Kidney (tissue), 13 donors: ENCODE measurements at regions not wholly inside any gene's neighbourhood (a gene's known extent, or its start where the extent isn't known, plus 50 kb on each side); places are given as distances from the start of the nearest gene placed in this dataset.
A peak's percentile ranks its signal among the peaks of the same experiment; 100 is the strongest.

Experiments
- DNase-seq, 5 donors: peaks; one replicate each; pipeline ENCODE4 v3.0.0-alpha.2; 2013 to 2020
- FAIRE-seq: peaks from 2 replicates; lab custom pipeline; 2012; peaks lifted over from hg19 to GRCh38; lab: Jason Lieb, UNC
- H3K27ac ChIP-seq, 2 donors: one replicate each; pipeline ENCODE4 v1.7.0; 2013; ENCODE audit warnings: low read depth in 2 of 2, low read length in 2 of 2, inconsistent platforms in 1 of 2
- H3K27me3 ChIP-seq: one replicate; pipeline ENCODE4 v1.7.1; 2013; ENCODE audit warnings: low read length, inconsistent platforms; ENCODE audit not compliant: control insufficient read depth, insufficient read depth
- H3K36me3 ChIP-seq, 3 donors: one replicate each; pipeline versions ENCODE4 v1.7.0 to v1.7.1; 2013; ENCODE audit warnings: low read length in 3 of 3, control low read depth in 1 of 3, inconsistent platforms in 1 of 3; ENCODE audit not compliant: insufficient read depth in 3 of 3, control insufficient read depth in 2 of 3
- H3K4me1 ChIP-seq, 3 donors: one replicate each; pipeline versions ENCODE4 v1.7.0 to v1.7.1; 2013; ENCODE audit warnings: low read length in 3 of 3, inconsistent platforms in 1 of 3, low read depth in 1 of 3; ENCODE audit not compliant: control insufficient read depth in 2 of 3, insufficient read depth in 2 of 3
- H3K4me3 ChIP-seq, 3 donors: one replicate each; pipeline versions ENCODE4 v1.7.0 to v1.8.1; 2013; ENCODE audit warnings: low read length in 3 of 3, control low read depth in 1 of 3, inconsistent platforms in 1 of 3
- H3K9ac ChIP-seq, 3 donors: one replicate each; pipeline versions ENCODE4 v1.7.0 to v1.7.1; 2013; ENCODE audit warnings: low read length in 3 of 3, control low read depth in 1 of 3, inconsistent platforms in 1 of 3
- H3K9me3 ChIP-seq, 3 donors: one replicate each; pipeline versions ENCODE4 v1.7.0 to v1.7.1; 2013; ENCODE audit warnings: low read length in 3 of 3, control low read depth in 1 of 3, inconsistent platforms in 1 of 3; ENCODE audit not compliant: control insufficient read depth in 2 of 3, insufficient read depth in 1 of 3
- intact Hi-C: fragments of 100-400 bp; cut with DNase I; formaldehyde crosslinking; loops from one replicate; pipeline ENCODE4 v1.11.1; 2022
- TF ChIP-seq, protein P1 (sequence below): IDR thresholded peaks from 3 replicates; pipeline ENCODE4 v1.5.1; 2012; ENCODE audit warnings: mild to moderate bottlenecking, moderate library complexity, borderline replicate concordance; ENCODE audit not compliant: insufficient read depth; ENCODE audit errors: extremely low read depth
- donor health status: control.
- donor health status: control.
- donor health status: control.
- donor health status: control.
- donor health status: control.
- donor health status: DM: yes; HTN: yes; CAD: no.
- donor health status: Normal renal cell carcinoma (clear cell type).

DNA sequence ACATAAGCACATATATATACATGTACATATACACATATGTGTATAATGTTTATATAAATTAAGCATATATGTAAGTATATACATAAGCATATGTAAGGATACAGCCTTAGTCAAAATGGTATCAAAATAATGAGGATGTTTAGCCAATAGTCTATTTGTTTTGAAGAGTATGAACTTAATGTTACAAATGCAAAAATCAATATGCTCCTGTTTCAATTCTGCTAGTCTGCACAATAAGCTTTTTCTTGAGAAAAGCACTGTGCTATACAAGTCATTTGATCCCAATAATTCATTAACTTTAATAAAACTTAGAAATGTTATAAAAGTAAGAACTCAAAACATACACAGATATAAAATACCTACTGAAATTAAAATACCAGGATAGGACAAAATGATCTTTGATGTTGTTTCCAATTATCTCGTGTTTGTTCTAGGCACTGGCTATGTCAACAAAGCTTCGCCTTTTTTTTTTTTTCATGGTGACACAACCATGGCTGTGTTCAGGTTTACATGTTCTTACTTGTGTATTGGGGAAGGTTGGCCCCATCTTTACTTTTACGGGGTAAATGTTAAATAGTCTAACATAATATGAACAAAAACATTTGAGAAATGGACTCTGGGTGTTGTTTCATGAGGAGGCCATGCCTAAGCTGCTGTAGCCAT is 271.1 kb upstream of the CDH19 start:
- TF ChIP-seq, protein P1, sequence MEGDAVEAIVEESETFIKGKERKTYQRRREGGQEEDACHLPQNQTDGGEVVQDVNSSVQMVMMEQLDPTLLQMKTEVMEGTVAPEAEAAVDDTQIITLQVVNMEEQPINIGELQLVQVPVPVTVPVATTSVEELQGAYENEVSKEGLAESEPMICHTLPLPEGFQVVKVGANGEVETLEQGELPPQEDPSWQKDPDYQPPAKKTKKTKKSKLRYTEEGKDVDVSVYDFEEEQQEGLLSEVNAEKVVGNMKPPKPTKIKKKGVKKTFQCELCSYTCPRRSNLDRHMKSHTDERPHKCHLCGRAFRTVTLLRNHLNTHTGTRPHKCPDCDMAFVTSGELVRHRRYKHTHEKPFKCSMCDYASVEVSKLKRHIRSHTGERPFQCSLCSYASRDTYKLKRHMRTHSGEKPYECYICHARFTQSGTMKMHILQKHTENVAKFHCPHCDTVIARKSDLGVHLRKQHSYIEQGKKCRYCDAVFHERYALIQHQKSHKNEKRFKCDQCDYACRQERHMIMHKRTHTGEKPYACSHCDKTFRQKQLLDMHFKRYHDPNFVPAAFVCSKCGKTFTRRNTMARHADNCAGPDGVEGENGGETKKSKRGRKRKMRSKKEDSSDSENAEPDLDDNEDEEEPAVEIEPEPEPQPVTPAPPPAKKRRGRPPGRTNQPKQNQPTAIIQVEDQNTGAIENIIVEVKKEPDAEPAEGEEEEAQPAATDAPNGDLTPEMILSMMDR: no peak
- no peaks in the 10 kb centered on the region for H3K36me3 ChIP-seq
- no peak overlapping the region for H3K4me3 ChIP-seq
- no peaks in the 10 kb centered on the region for H3K27me3 ChIP-seq
- H3K9me3 ChIP-seq: no peaks in the 10 kb centered on the region
- intact Hi-C loops: no loop called here
- FAIRE-seq (no peak), DNase-seq (no peak)
- no peaks in the 10 kb centered on the region for H3K4me1 ChIP-seq
- H3K27ac ChIP-seq: no peak overlapping the region
- no peak overlapping the region for H3K9ac ChIP-seq

DNA sequence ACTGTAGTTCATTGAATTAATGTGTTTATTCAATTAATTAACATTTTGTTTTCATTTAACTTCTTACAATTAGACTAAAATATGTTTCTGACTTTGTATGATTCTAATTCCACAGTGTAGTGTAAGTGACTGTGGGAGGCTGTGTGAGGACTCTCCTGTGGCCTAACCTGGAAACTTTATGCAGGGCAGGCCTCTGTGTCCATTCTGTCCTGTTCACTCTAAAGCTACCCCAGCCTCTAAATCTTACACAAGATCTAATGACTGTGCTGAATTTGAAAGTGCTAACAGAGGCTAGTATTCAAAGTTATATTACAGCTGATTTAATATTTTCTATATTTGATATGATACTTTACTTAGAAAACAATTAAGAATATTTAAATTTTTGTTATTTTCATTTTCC is 270.5 kb upstream of the CDH19 start:
- intact Hi-C loops: no loop called here
- no peaks in the 10 kb centered on the region for H3K27me3 ChIP-seq
- no peak for DNase-seq
- TF ChIP-seq, protein P1: no peak
- H3K9ac ChIP-seq: no peak overlapping the region
- H3K27ac ChIP-seq: no peak overlapping the region
- H3K36me3 ChIP-seq: no peaks in the 10 kb centered on the region
- no peak overlapping the region for H3K4me3 ChIP-seq
- H3K4me1 ChIP-seq: no peaks in the 10 kb centered on the region
- no peaks in the 10 kb centered on the region for H3K9me3 ChIP-seq
- no peak for FAIRE-seq

DNA sequence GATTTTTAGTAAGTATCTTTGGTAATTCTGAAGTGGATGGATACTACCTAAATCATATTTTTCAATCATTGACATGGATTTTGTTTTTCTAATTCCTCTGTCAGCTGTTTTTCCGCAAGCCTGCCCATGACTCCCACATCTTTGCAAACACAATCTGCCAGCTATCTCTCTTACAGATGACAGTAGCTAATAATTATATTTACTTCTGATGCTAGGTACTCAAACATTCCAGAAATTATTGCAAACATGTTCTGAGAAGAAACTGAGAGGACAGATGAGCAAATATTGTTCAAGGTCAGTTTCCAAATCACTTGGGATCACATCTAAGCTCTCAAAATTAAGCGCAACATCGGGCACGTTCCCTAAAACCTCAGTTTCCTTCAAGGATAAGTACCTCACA is 270.0 kb upstream of the CDH19 start:
- Histone ChIP-seq H3K4me1 (no peaks in the 10 kb centered on the region), H3K9ac (no peak overlapping the region), H3K27me3 (no peaks in the 10 kb centered on the region), H3K27ac (no peak overlapping the region), H3K36me3 (no peaks in the 10 kb centered on the region), H3K9me3 (no peaks in the 10 kb centered on the region), H3K4me3 (no peak overlapping the region)
- DNase-seq (no peak), FAIRE-seq (no peak)
- intact Hi-C loops: no loop called here
- TF ChIP-seq, protein P1: no peak

DNA sequence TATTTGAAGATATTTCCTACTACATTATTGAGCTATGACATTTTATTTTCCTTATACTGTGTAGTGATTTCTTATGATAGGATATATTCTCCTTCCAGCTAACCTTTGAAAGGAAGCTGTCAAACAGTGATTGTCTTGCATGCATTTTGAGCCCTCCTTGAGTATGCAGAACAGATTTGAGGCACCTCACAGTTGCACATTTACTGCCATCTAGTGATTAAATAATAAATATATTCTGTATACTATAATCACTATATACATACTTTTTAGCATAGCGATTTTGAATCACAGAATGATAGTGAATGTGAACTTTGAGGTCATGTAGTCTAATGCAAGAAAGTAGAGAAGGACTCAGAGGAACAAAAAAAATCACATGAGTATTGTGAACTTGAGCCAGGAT is 268.4 kb upstream of the CDH19 start:
- DNase-seq (peak in 2 of 5 donors; percentile 5 to 37), FAIRE-seq (no peak)
- Histone ChIP-seq H3K9ac (no peak overlapping the region), H3K27me3 (no peaks in the 10 kb centered on the region), H3K36me3 (no peaks in the 10 kb centered on the region), H3K9me3 (no peaks in the 10 kb centered on the region), H3K27ac (no peak overlapping the region), H3K4me3 (no peak overlapping the region), H3K4me1 (no peaks in the 10 kb centered on the region)
- intact Hi-C loops: no loop called here
- TF ChIP-seq, protein P1: no peak
